ENCODE measurements at regions not wholly inside any gene's neighbourhood (a gene's known extent, or its start where the extent isn't known, plus 50 kb on each side); places are given as distances from the start of the nearest gene placed in this dataset.

DNA sequence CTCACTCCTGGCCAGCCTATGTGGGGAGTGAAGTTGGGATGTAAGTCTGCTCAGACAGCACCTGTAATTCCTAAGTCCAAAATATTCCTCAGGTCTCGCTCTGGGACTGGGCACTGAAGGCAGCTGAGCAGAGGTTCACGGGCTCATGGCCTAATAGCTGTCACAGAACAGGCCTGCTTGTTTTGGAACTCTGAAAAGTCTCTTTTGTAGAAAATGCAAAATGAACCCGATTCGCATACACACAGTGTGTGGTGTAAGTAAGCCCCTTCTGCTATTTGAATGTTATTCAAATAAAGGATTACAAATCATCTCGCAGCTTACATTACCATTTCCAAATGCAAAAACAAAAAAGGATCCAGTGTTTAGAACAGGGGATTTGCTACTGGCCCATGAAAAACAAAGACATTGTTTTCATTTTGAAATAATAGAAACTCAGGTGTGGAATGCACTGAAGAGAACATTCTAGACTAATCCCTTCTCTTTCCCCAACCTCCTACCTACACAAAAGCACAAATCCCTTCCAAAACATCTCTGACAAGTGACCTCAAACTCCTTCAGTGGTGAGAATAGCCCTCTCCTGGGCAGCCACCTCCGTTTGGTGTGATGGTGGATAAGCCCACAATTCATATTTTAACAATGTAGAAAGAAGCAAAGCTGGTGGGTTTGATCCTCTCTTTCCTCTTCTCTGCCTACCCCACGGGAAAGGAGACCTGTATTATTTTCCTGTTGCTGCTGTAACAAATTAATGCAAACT, 118.3 kb upstream of the NCK2 start:
- H3K4me3 ChIP-seq: no peak overlapping the region
- TF ChIP-seq, protein P1, sequence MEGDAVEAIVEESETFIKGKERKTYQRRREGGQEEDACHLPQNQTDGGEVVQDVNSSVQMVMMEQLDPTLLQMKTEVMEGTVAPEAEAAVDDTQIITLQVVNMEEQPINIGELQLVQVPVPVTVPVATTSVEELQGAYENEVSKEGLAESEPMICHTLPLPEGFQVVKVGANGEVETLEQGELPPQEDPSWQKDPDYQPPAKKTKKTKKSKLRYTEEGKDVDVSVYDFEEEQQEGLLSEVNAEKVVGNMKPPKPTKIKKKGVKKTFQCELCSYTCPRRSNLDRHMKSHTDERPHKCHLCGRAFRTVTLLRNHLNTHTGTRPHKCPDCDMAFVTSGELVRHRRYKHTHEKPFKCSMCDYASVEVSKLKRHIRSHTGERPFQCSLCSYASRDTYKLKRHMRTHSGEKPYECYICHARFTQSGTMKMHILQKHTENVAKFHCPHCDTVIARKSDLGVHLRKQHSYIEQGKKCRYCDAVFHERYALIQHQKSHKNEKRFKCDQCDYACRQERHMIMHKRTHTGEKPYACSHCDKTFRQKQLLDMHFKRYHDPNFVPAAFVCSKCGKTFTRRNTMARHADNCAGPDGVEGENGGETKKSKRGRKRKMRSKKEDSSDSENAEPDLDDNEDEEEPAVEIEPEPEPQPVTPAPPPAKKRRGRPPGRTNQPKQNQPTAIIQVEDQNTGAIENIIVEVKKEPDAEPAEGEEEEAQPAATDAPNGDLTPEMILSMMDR (IDR thresholded peaks at IDR 0.05): no peak
- TF ChIP-seq POLR2AphosphoS5 (IDR thresholded peaks at IDR 0.05): no peak
- no peak for TF ChIP-seq POLR2A (IDR thresholded peaks at IDR 0.05; ENCODE audit: low read depth)
- no peak for TF ChIP-seq EP300 (IDR thresholded peaks at IDR 0.05)
- WGBS: 62% methylated on average over 7 of the region's 7 CpGs
- intact Hi-C loops (cut with DNase I): no loop called here
- no peaks in the 10 kb centered on the region for H3K4me1 ChIP-seq
- DNase-seq (ENCODE audit: extremely low spot score): no peak
- peak overlapping the region in 1 of 4 donors; percentile 23 for H3K27ac ChIP-seq (replicated peaks in 1 of 4)
- peaks cover 0 to 4% (median 0%) of the 10 kb centered on the region in 4 donors for H3K27me3 ChIP-seq
- H3K36me3 ChIP-seq: no peaks in the 10 kb centered on the region
- H3K9me3 ChIP-seq: no peaks in the 10 kb centered on the region

DNA sequence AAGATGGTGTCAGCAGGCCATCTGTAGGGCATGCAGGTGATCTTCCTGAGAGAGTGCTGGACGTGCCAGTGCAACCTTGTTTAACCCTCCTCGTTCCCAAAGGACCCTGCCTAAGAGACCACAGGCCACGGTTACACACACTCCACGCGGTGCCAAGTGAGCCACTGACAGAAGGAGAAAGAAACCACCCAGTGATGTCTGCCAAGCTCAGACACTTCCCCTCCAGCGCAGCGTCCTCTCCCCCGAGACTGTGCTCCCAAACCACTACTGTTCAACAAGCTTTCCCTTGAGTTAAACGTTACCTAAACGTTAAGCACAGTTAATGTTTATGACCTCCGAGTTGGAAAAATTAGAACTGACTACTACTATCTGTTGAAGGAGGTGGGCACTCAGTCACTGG, 119.1 kb upstream of the NCK2 start:
- TF ChIP-seq POLR2AphosphoS5 (IDR thresholded peaks at IDR 0.05) (no peak), POLR2A (IDR thresholded peaks at IDR 0.05; ENCODE audit: low read depth) (no peak), EP300 (IDR thresholded peaks at IDR 0.05) (no peak)
- TF ChIP-seq, protein P1 (IDR thresholded peaks at IDR 0.05): no peak
- Histone ChIP-seq H3K9me3 (no peaks in the 10 kb centered on the region), H3K4me1 (no peaks in the 10 kb centered on the region), H3K27ac (replicated peaks in 1 of 4) (no peak overlapping the region), H3K4me3 (no peak overlapping the region), H3K36me3 (no peaks in the 10 kb centered on the region), H3K27me3 (peaks cover 0 to under 1% (median 0%) of the 10 kb centered on the region in 4 donors)
- WGBS: 89% methylated on average over 11 of the region's 11 CpGs
- no peak for DNase-seq (ENCODE audit: extremely low spot score)
- intact Hi-C loops (cut with DNase I): no loop called here

DNA sequence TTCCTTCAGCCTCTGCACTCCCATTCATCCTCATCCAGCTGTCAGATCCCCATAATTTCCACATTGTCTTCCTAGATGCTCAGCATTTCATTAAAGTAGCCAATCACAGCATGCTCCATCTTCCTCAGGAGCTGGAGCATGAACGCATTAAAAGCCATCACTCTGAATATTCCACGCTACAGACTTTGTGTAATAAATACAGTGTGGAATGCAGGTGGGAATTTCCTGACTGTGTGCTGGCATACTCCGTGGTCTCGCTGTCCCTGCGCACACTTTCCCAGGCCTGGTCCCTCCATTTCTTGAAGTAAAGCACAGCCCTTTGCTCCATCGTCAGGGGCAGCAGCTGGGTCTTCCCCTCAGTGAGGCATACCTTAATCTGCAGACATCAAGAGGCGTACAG, 123.7 kb upstream of the NCK2 start:
- Histone ChIP-seq H3K4me1 (no peaks in the 10 kb centered on the region), H3K36me3 (no peaks in the 10 kb centered on the region), H3K27me3 (no peaks in the 10 kb centered on the region), H3K27ac (replicated peaks in 1 of 4) (no peak overlapping the region), H3K9me3 (no peaks in the 10 kb centered on the region), H3K4me3 (no peak overlapping the region)
- DNase-seq (ENCODE audit: extremely low spot score): no peak
- intact Hi-C loops (cut with DNase I): no loop called here
- TF ChIP-seq POLR2AphosphoS5 (IDR thresholded peaks at IDR 0.05) (no peak), EP300 (IDR thresholded peaks at IDR 0.05) (no peak), POLR2A (IDR thresholded peaks at IDR 0.05; ENCODE audit: low read depth) (no peak)
- TF ChIP-seq, protein P1 (IDR thresholded peaks at IDR 0.05): no peak
- 84% methylated on average over 7 of the region's 7 CpGs for WGBS

DNA sequence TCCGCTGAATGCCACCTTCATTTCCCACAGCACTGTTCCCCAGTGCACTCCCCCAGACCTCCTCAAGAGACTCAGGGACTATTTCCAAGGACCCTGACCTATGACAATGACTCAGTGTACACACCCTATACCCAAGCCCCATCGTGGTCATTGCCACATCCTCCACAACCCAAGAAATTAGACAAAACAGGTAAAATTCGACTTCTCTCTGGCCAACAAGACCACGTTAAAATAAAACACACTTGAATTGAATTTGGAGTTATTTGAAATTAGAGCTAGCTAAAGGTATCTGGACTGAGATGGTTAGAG, 126.4 kb upstream of the NCK2 start:
- Histone ChIP-seq H3K4me1 (no peaks in the 10 kb centered on the region), H3K9me3 (no peaks in the 10 kb centered on the region), H3K27ac (replicated peaks in 1 of 4) (no peak overlapping the region), H3K36me3 (no peaks in the 10 kb centered on the region), H3K27me3 (no peaks in the 10 kb centered on the region), H3K4me3 (no peak overlapping the region)
- intact Hi-C loops (cut with DNase I): no loop called here
- TF ChIP-seq EP300 (IDR thresholded peaks at IDR 0.05): no peak
- TF ChIP-seq, protein P1 (IDR thresholded peaks at IDR 0.05): no peak
- no peak for TF ChIP-seq POLR2A (IDR thresholded peaks at IDR 0.05; ENCODE audit: low read depth)
- no peak for TF ChIP-seq POLR2AphosphoS5 (IDR thresholded peaks at IDR 0.05)
- 86% methylated on average over 4 of the region's 4 CpGs for WGBS
- DNase-seq (ENCODE audit: extremely low spot score): no peak

Measured in esophagus muscularis mucosa (tissue), 4 donors.